ENCODE measurements at regions not wholly inside any gene's neighbourhood (a gene's known extent, or its start where the extent isn't known, plus 50 kb on each side); places are given as distances from the start of the nearest gene placed in this dataset.

GRCh38 chr1:54486907-54487306, 61.1 kb upstream of the ACOT11 start:
- intact Hi-C loops (cut with micrococcal nuclease) = loop anchor here (5.0 to 10.0 kb wide), 2 partner anchors 285 to 632 kb away; partner anchors contain the start of genes CYB5RL and MRPL37
- Histone ChIP-seq H3K27ac (ENCODE audit: low read depth, low read length) (no peak overlapping the region), H2AFZ (ENCODE audit: low read depth, low read length, poor library complexity, severe bottlenecking) (no peak overlapping the region), H3K4me2 (ENCODE audit: low read length) (no peak overlapping the region), H3K9ac (ENCODE audit: low read length) (no peak overlapping the region), H3K36me3 (ENCODE audit: control insufficient read depth in 1 of 2, insufficient read depth in 2 of 2, low read length in 2 of 2) (no peaks in the 10 kb centered on the region), H3K9me2 (ENCODE audit: insufficient read depth) (no peaks in the 10 kb centered on the region), H3K79me2 (ENCODE audit: insufficient read depth, low read length) (no peaks in the 10 kb centered on the region), H3K4me1 (ENCODE audit: control insufficient read depth in 1 of 2, insufficient read depth in 2 of 2, low read length in 2 of 2) (peaks cover 17% of the 10 kb centered on the region in 2 experiments), H4K20me1 (ENCODE audit: insufficient read depth) (no peaks in the 10 kb centered on the region), H3K9me3 (ENCODE audit: control insufficient read depth in 1 of 2, insufficient read depth in 1 of 2, low read depth in 1 of 2, low read length in 2 of 2) (no peaks in the 10 kb centered on the region), H3K4me3 (replicated peaks in 1 of 2; ENCODE audit: low read depth in 1 of 2, low read length in 2 of 2) (no peak overlapping the region), H3K27me3 (ENCODE audit: insufficient read depth, low read length) (no peaks in the 10 kb centered on the region)
- TF ChIP-seq SIN3A (IDR thresholded peaks at IDR 0.05; ENCODE audit: low read depth) (no peak), ZNF274 (IDR thresholded peaks at IDR 0.05; ENCODE audit: low read depth, low read length) (no peak), YY1 (IDR thresholded peaks at IDR 0.05; ENCODE audit: extremely low read depth, insufficient replicate concordance, low read depth, low read length) (no peak), ZBTB33 (IDR thresholded peaks at IDR 0.05; ENCODE audit: extremely low read depth, insufficient replicate concordance, low read length) (no peak), ELF1 (IDR thresholded peaks at IDR 0.05; ENCODE audit: borderline replicate concordance, low read depth) (no peak), ZFX (IDR thresholded peaks at IDR 0.05) (no peak), CEBPB (IDR thresholded peaks at IDR 0.05; ENCODE audit: low read depth) (no peak), CBX3 (IDR thresholded peaks at IDR 0.05; ENCODE audit: low read depth) (no peak), FOSL1 (IDR thresholded peaks at IDR 0.05; ENCODE audit: low read depth) (no peak), ATF3 (IDR thresholded peaks at IDR 0.05) (no peak)
- ChIA-PET POLR2A (interaction anchor here (0.7 kb wide), 1 partner anchor 24 kb away, joined by 3 read pairs; no protein-coding TSS in a partner anchor), CTCF (no interaction called here), RAD21 (ENCODE audit: low non-redundant PET in 1 of 2, low total read pairs in 2 of 2, uncharacterized antibody in 2 of 2, unreplicated experiment in 2 of 2) (no interaction called here)
- BruUV-seq (replicated peaks) = no TSS peak
- DNase-seq (ENCODE audit: low read depth, low spot score) (no peak), ATAC-seq (no peak)
